ENCODE measurements at regions not wholly inside any gene's neighbourhood (a gene's known extent, or its start where the extent isn't known, plus 50 kb on each side); places are given as distances from the start of the nearest gene placed in this dataset.

DNA sequence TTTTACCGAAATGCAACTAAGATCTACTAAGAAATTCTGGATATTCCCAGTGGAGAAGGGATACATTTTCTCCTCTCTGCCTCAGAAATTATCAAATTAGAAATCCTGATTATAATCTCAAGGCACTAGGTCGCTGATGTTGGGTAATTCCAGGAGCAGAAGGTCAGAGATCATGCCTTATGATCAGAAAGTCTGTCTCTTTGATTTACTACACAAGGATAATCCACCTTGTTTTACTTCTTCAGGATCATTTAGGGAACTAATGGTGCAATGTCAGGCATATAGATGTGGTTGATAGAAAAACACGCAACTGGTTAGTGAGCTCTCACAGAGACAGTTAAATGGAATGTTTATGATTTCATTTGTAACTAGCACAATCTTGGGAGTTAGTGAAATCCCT, 1069.7 kb downstream of the STIM2 start:
- TF ChIP-seq FOXM1 (IDR thresholded peaks at IDR 0.05; ENCODE audit: borderline replicate concordance), result no peak
- no peak for TF ChIP-seq ELF4 (IDR thresholded peaks at IDR 0.05)
- no peak for TF ChIP-seq NFRKB (IDR thresholded peaks at IDR 0.05)
- no peak for TF ChIP-seq L3MBTL2 (conservative IDR thresholded peaks at IDR 0.05)
- no peak for TF ChIP-seq CTBP1 (IDR thresholded peaks at IDR 0.05; ENCODE audit: borderline replicate concordance)
- TF ChIP-seq BHLHE40 (IDR thresholded peaks at IDR 0.05; ENCODE audit: borderline replicate concordance), result no peak
- TF ChIP-seq FOXA1 (IDR thresholded peaks at IDR 0.05), result no peak
- TF ChIP-seq PKNOX1 (IDR thresholded peaks at IDR 0.05), result no peak
- TF ChIP-seq HDGF (IDR thresholded peaks at IDR 0.05; ENCODE audit: borderline replicate concordance), result no peak
- TF ChIP-seq SP1 (IDR thresholded peaks at IDR 0.05), result no peak
- no peak for TF ChIP-seq TARDBP (IDR thresholded peaks at IDR 0.05)

All from HEK293T (cell line).